ENCODE measurements at regions not wholly inside any gene's neighbourhood (a gene's known extent, or its start where the extent isn't known, plus 50 kb on each side); places are given as distances from the start of the nearest gene placed in this dataset.

DNA sequence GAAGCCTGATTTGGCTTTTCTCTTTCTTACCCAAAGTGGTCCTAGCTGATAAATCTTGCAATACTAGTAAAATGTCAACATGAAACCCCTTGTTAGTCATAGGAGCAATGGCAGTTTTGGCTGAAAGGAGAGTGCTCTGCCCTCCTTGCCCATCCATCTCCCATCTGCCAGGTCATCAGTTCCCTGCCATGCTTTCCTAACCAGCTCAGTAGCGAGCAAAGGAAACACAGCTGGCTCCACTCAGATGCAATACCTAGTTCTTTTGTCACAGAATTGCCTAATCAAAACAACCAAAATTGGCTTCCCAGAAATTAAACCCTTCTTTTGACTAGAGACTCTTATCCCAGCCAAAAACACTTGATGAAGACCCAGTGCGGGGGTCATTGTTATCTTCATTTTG lies 733.0 kb downstream of the CCSER2 start:
- ChIA-PET POLR2A (no interaction called here), CTCF (no interaction called here)

More for the DNA sequence above, 733.0 kb downstream of the CCSER2 start:
- H3K4me3 ChIP-seq (ENCODE audit: low read depth, low read length): no peak overlapping the region
- no peaks in the 10 kb centered on the region for H3K9me3 ChIP-seq (ENCODE audit: control insufficient read depth, insufficient read depth, low read depth, low read length)
- H3K36me3 ChIP-seq (ENCODE audit: control insufficient read depth in 2 of 2, insufficient read depth in 1 of 2, low read length in 2 of 2): no peaks in the 10 kb centered on the region
- no peak overlapping the region for H3K27ac ChIP-seq (ENCODE audit: extremely low read depth, low read depth, low read length)
- no peak for TF ChIP-seq ZNF302 (tag by site-specific recombination; IDR thresholded peaks at IDR 0.05; ENCODE audit: low read depth)
- TF ChIP-seq, protein P1, sequence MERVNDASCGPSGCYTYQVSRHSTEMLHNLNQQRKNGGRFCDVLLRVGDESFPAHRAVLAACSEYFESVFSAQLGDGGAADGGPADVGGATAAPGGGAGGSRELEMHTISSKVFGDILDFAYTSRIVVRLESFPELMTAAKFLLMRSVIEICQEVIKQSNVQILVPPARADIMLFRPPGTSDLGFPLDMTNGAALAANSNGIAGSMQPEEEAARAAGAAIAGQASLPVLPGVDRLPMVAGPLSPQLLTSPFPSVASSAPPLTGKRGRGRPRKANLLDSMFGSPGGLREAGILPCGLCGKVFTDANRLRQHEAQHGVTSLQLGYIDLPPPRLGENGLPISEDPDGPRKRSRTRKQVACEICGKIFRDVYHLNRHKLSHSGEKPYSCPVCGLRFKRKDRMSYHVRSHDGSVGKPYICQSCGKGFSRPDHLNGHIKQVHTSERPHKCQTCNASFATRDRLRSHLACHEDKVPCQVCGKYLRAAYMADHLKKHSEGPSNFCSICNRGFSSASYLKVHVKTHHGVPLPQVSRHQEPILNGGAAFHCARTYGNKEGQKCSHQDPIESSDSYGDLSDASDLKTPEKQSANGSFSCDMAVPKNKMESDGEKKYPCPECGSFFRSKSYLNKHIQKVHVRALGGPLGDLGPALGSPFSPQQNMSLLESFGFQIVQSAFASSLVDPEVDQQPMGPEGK (tag by site-specific recombination; IDR thresholded peaks at IDR 0.05): no peak
- no peak for TF ChIP-seq ZNF670 (tag by site-specific recombination; IDR thresholded peaks at IDR 0.05; ENCODE audit: low read depth)
- no peak for TF ChIP-seq ZNF785 (tag by site-specific recombination; IDR thresholded peaks at IDR 0.05)
- TF ChIP-seq INSM2 (tag by site-specific recombination; IDR thresholded peaks at IDR 0.05): no peak
- TF ChIP-seq ZNF311 (tag by site-specific recombination; IDR thresholded peaks at IDR 0.05; ENCODE audit: borderline replicate concordance): no peak
- no peak for TF ChIP-seq ZNF837 (tag by site-specific recombination; IDR thresholded peaks at IDR 0.05)
- TF ChIP-seq, protein P2, sequence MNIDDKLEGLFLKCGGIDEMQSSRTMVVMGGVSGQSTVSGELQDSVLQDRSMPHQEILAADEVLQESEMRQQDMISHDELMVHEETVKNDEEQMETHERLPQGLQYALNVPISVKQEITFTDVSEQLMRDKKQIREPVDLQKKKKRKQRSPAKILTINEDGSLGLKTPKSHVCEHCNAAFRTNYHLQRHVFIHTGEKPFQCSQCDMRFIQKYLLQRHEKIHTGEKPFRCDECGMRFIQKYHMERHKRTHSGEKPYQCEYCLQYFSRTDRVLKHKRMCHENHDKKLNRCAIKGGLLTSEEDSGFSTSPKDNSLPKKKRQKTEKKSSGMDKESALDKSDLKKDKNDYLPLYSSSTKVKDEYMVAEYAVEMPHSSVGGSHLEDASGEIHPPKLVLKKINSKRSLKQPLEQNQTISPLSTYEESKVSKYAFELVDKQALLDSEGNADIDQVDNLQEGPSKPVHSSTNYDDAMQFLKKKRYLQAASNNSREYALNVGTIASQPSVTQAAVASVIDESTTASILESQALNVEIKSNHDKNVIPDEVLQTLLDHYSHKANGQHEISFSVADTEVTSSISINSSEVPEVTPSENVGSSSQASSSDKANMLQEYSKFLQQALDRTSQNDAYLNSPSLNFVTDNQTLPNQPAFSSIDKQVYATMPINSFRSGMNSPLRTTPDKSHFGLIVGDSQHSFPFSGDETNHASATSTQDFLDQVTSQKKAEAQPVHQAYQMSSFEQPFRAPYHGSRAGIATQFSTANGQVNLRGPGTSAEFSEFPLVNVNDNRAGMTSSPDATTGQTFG (tag by site-specific recombination; IDR thresholded peaks at IDR 0.05; ENCODE audit: borderline replicate concordance): no peak
- TF ChIP-seq, protein P3, sequence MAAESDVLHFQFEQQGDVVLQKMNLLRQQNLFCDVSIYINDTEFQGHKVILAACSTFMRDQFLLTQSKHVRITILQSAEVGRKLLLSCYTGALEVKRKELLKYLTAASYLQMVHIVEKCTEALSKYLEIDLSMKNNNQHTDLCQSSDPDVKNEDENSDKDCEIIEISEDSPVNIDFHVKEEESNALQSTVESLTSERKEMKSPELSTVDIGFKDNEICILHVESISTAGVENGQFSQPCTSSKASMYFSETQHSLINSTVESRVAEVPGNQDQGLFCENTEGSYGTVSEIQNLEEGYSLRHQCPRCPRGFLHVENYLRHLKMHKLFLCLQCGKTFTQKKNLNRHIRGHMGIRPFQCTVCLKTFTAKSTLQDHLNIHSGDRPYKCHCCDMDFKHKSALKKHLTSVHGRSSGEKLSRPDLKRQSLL (tag by site-specific recombination; IDR thresholded peaks at IDR 0.05): no peak
- TF ChIP-seq ZNF580 (tag by site-specific recombination; IDR thresholded peaks at IDR 0.05): no peak
- TF ChIP-seq ZFP41 (tag by site-specific recombination; IDR thresholded peaks at IDR 0.05; ENCODE audit: borderline replicate concordance): no peak
- TF ChIP-seq, protein P4, sequence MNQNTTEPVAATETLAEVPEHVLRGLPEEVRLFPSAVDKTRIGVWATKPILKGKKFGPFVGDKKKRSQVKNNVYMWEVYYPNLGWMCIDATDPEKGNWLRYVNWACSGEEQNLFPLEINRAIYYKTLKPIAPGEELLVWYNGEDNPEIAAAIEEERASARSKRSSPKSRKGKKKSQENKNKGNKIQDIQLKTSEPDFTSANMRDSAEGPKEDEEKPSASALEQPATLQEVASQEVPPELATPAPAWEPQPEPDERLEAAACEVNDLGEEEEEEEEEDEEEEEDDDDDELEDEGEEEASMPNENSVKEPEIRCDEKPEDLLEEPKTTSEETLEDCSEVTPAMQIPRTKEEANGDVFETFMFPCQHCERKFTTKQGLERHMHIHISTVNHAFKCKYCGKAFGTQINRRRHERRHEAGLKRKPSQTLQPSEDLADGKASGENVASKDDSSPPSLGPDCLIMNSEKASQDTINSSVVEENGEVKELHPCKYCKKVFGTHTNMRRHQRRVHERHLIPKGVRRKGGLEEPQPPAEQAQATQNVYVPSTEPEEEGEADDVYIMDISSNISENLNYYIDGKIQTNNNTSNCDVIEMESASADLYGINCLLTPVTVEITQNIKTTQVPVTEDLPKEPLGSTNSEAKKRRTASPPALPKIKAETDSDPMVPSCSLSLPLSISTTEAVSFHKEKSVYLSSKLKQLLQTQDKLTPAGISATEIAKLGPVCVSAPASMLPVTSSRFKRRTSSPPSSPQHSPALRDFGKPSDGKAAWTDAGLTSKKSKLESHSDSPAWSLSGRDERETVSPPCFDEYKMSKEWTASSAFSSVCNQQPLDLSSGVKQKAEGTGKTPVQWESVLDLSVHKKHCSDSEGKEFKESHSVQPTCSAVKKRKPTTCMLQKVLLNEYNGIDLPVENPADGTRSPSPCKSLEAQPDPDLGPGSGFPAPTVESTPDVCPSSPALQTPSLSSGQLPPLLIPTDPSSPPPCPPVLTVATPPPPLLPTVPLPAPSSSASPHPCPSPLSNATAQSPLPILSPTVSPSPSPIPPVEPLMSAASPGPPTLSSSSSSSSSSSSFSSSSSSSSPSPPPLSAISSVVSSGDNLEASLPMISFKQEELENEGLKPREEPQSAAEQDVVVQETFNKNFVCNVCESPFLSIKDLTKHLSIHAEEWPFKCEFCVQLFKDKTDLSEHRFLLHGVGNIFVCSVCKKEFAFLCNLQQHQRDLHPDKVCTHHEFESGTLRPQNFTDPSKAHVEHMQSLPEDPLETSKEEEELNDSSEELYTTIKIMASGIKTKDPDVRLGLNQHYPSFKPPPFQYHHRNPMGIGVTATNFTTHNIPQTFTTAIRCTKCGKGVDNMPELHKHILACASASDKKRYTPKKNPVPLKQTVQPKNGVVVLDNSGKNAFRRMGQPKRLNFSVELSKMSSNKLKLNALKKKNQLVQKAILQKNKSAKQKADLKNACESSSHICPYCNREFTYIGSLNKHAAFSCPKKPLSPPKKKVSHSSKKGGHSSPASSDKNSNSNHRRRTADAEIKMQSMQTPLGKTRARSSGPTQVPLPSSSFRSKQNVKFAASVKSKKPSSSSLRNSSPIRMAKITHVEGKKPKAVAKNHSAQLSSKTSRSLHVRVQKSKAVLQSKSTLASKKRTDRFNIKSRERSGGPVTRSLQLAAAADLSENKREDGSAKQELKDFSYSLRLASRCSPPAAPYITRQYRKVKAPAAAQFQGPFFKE (tag by site-specific recombination; IDR thresholded peaks at IDR 0.05; ENCODE audit: borderline replicate concordance): no peak
- TF ChIP-seq ZNF600 (tag by site-specific recombination; IDR thresholded peaks at IDR 0.05): no peak
- no peak for TF ChIP-seq ZNF138 (tag by site-specific recombination; IDR thresholded peaks at IDR 0.05; ENCODE audit: borderline replicate concordance)
- TF ChIP-seq, protein P5, sequence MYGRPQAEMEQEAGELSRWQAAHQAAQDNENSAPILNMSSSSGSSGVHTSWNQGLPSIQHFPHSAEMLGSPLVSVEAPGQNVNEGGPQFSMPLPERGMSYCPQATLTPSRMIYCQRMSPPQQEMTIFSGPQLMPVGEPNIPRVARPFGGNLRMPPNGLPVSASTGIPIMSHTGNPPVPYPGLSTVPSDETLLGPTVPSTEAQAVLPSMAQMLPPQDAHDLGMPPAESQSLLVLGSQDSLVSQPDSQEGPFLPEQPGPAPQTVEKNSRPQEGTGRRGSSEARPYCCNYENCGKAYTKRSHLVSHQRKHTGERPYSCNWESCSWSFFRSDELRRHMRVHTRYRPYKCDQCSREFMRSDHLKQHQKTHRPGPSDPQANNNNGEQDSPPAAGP (tag by site-specific recombination; IDR thresholded peaks at IDR 0.05): no peak
- TF ChIP-seq ZNF623 (tag by site-specific recombination; IDR thresholded peaks at IDR 0.05): no peak
- no peak for TF ChIP-seq ZNF792 (tag by site-specific recombination; IDR thresholded peaks at IDR 0.05)
- H3K4me1 ChIP-seq (ENCODE audit: control insufficient read depth, insufficient read depth, low read length): no peaks in the 10 kb centered on the region
